Brain microvascular endothelial cell (primary cell): ENCODE measurements at regions not wholly inside any gene's neighbourhood (a gene's known extent, or its start where the extent isn't known, plus 50 kb on each side); places are given as distances from the start of the nearest gene placed in this dataset.
"Not testable (repeated sequence)": the region's sequence is repeated elsewhere in the genome, so short reads cannot be mapped to it uniquely, and the experiment has no call there.

Experiments used
- DNase-seq: peaks from one replicate; pipeline ENCODE4 v3.0.0-alpha.2; 2020
- H3K27ac ChIP-seq: fragments of 250-450 bp; sonication (Bioruptor Pico); 2 replicates; pipeline ENCODE4 v1.5.1; 2020; ENCODE audit warnings: mild to moderate bottlenecking, moderate library complexity
- H3K27me3 ChIP-seq: fragments of 250-450 bp; sonication (Bioruptor Pico); replicated peaks from 2 replicates; pipeline ENCODE4 v1.5.1; 2020; ENCODE audit warnings: mild to moderate bottlenecking
- H3K36me3 ChIP-seq: fragments of 250-450 bp; sonication (Bioruptor Pico); replicated peaks from 2 replicates; pipeline ENCODE4 v1.5.1; 2020; ENCODE audit warnings: mild to moderate bottlenecking
- H3K4me3 ChIP-seq: 2 replicates; pipeline ENCODE4 v1.5.1; 2011; ENCODE audit warnings: low read depth, mild to moderate bottlenecking, control low read depth, low read length, moderate library complexity
- CTCF ChIP-seq: IDR thresholded peaks from 2 replicates; pipeline ENCODE4 v1.5.1; 2011; ENCODE audit warnings: low read depth, mild to moderate bottlenecking, moderate library complexity, low read length, control low read depth, inconsistent platforms; ENCODE audit errors: missing control alignments
- in situ Hi-C: cut with HindIII; loops from 2 replicates; pipeline ENCODE4 v1.10.0; 2017; ENCODE audit warnings: low sequenced_read_pairs, low pct_ligation_motif_present

- Histone ChIP-seq H3K36me3 (no peaks in the 10 kb centered on the region), H3K4me3 (no peak overlapping the region), H3K27me3 (no peaks in the 10 kb centered on the region), H3K27ac (no peak overlapping the region)
- no peak for DNase-seq
- TF ChIP-seq CTCF, result no peak
- in situ Hi-C loops, result no loop called here
Measured at GRCh38 chr4:14339715-14340114, 662.6 kb upstream of the CPEB2 start.

DNA sequence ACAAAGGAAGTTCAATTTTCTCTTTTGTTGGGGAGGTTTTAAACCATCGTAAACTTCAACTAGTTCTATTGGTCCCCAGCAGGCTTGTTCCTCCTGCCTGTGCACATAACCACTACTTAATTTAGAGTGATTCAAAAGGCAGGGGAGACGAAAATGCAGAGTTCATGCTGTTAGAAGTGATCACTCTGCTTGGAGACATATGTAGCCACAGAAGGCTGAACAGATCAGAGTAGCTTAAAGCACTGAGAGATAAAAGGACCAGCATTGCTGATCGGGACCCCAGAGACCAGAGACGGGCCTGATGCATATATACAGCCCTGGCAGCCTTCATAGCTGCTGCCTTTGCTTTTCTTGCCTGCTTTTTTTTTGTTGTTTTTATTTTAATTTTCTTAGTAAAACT lies 662.0 kb upstream of the CPEB2 start:
- Histone ChIP-seq H3K27me3 (no peaks in the 10 kb centered on the region), H3K4me3 (no peak overlapping the region), H3K27ac (no peak overlapping the region), H3K36me3 (no peaks in the 10 kb centered on the region)
- DNase-seq, result no peak
- in situ Hi-C loops, result no loop called here
- TF ChIP-seq CTCF, result no peak

DNA sequence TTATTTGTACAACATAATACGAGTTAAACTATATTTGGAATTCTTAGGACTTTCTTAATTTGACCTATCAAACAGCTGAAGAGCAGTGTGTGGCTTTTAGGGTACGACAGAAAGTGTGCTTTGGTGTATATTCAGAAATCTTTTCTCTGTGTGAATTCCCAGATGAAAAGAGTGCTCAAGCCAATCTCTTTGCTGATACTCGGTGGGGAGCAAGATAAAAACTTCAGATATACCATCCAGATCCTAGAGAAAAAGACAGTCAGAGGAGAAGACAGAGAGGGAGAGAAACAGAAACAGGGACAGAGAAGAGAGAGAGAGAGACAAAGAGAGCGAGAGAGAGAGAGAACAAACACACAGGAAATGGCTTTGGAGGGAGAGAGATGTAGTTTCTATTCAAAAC lies 658.3 kb upstream of the CPEB2 start:
- TF ChIP-seq CTCF, result no peak
- no peak for DNase-seq
- Histone ChIP-seq H3K27me3 (no peaks in the 10 kb centered on the region), H3K36me3 (no peaks in the 10 kb centered on the region), H3K4me3 (no peak overlapping the region), H3K27ac (no peak overlapping the region)
- in situ Hi-C loops, result no loop called here

DNA sequence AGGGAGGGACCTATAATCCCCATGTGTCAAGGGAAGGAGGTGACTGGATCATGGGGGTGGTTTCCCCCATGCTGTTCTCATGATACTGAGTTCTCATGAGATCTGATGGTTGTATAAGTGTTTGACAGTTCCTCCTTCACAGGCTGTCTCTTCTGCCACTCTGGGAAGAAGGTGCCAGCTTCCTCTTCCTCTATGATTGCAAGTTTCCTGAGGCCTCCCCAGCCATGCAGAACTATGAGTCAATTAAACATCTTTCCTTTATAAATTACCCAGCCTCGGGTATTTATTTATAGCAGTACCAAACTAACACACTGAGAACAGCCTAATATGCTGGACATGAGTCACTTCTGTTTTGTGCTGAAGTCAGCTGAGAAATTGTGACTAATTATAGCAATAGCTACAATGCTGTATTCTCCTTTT lies 656.9 kb upstream of the CPEB2 start:
- Histone ChIP-seq H3K4me3 (no peak overlapping the region), H3K27me3 (no peaks in the 10 kb centered on the region), H3K36me3 (no peaks in the 10 kb centered on the region), H3K27ac (no peak overlapping the region)
- in situ Hi-C loops, result no loop called here
- TF ChIP-seq CTCF, result no peak
- peak; percentile 54 for DNase-seq

- no peak overlapping the region for H3K27ac ChIP-seq
- DNase-seq, result no peak
- H3K4me3 ChIP-seq, result no peak overlapping the region
- in situ Hi-C loops, result no loop called here
- no peaks in the 10 kb centered on the region for H3K27me3 ChIP-seq
- no peaks in the 10 kb centered on the region for H3K36me3 ChIP-seq
- TF ChIP-seq CTCF, result no peak
Measured at GRCh38 chr4:14347526-14347925, 654.8 kb upstream of the CPEB2 start.

GRCh38 chr4:14348506-14348905 lies 653.8 kb upstream of the CPEB2 start:
- no peak for TF ChIP-seq CTCF
- no peak overlapping the region for H3K27ac ChIP-seq
- DNase-seq, result no peak
- no peaks in the 10 kb centered on the region for H3K36me3 ChIP-seq
- in situ Hi-C loops, result no loop called here
- H3K27me3 ChIP-seq, result no peaks in the 10 kb centered on the region
- no peak overlapping the region for H3K4me3 ChIP-seq

- in situ Hi-C loops, H3K27ac ChIP-seq, H3K4me3 ChIP-seq, H3K27me3 ChIP-seq, H3K36me3 ChIP-seq, DNase-seq: not testable (repeated sequence)
Measured at GRCh38 chr4:14358544-14359160, 643.6 kb upstream of the CPEB2 start.
